ENCODE measurements at regions not wholly inside any gene's neighbourhood (a gene's known extent, or its start where the extent isn't known, plus 50 kb on each side); places are given as distances from the start of the nearest gene placed in this dataset.
"Not testable (repeated sequence)": the region's sequence is repeated elsewhere in the genome, so short reads cannot be mapped to it uniquely, and the experiment has no call there.

- Histone ChIP-seq H3K27ac (no peak overlapping the region), H3K9me3 (no peaks in the 10 kb centered on the region), H3K4me3 (no peak overlapping the region), H3K27me3 (no peaks in the 10 kb centered on the region), H3K4me1 (no peaks in the 10 kb centered on the region), H3K36me3 (no peaks in the 10 kb centered on the region)
- no peak for DNase-seq (ENCODE audit: low spot score in 2 of 2)
- WGBS = 78% methylated on average over 2 of the region's 2 CpGs
- TF ChIP-seq POLR2AphosphoS5 (IDR thresholded peaks at IDR 0.05) = no peak
- TF ChIP-seq CTCF (IDR thresholded peaks at IDR 0.05) = no peak
- no peak for TF ChIP-seq EP300 (IDR thresholded peaks at IDR 0.05)
- no peak for TF ChIP-seq POLR2A (IDR thresholded peaks at IDR 0.05)
Measured at GRCh38 chr3:153277029-153277428, 115.0 kb downstream of the RAP2B start.

GRCh38 chr3:153281236-153281997, 119.4 kb downstream of the RAP2B start:
- H3K27me3 ChIP-seq; DNase-seq (ENCODE audit: low spot score in 2 of 2); H3K4me3 ChIP-seq; H3K9me3 ChIP-seq; H3K36me3 ChIP-seq; H3K27ac ChIP-seq: not testable (repeated sequence)
- peaks cover 26% of the 10 kb centered on the region for H3K4me1 ChIP-seq
- WGBS = 94% methylated on average over 21 of the region's 29 CpGs

GRCh38 chr3:153282355-153282754, 120.3 kb downstream of the RAP2B start:
- Histone ChIP-seq H3K4me3 (no peak overlapping the region), H3K9me3 (no peaks in the 10 kb centered on the region), H3K27me3 (no peaks in the 10 kb centered on the region), H3K4me1 (peaks cover 26% of the 10 kb centered on the region), H3K27ac (no peak overlapping the region), H3K36me3 (no peaks in the 10 kb centered on the region)
- 93% methylated on average over 5 of the region's 5 CpGs for WGBS
- TF ChIP-seq POLR2AphosphoS5 (IDR thresholded peaks at IDR 0.05) = no peak
- no peak for TF ChIP-seq EP300 (IDR thresholded peaks at IDR 0.05)
- no peak for DNase-seq (ENCODE audit: low spot score in 2 of 2)

GRCh38 chr3:153284282-153284938, 122.4 kb downstream of the RAP2B start:
- H3K27ac ChIP-seq = peak overlapping the region; percentile 34
- 10% methylated on average over 4 of the region's 4 CpGs for WGBS

GRCh38 chr3:153285194-153285641, 123.2 kb downstream of the RAP2B start:
- WGBS = 54% methylated on average over 1 of the region's 1 CpG
- Histone ChIP-seq H3K36me3 (no peaks in the 10 kb centered on the region), H3K27me3 (no peaks in the 10 kb centered on the region), H3K4me1 (peaks cover 28% of the 10 kb centered on the region), H3K27ac (peak overlapping the region; percentile 34), H3K4me3 (no peak overlapping the region), H3K9me3 (no peaks in the 10 kb centered on the region)
- TF ChIP-seq CTCF (IDR thresholded peaks at IDR 0.05) (no peak), POLR2AphosphoS5 (IDR thresholded peaks at IDR 0.05) (no peak), EP300 (IDR thresholded peaks at IDR 0.05) (no peak), POLR2A (IDR thresholded peaks at IDR 0.05) (no peak)
- DNase-seq (ENCODE audit: low spot score in 2 of 2) = no peak

More at GRCh38 chr3:153284282-153284938, 122.4 kb downstream of the RAP2B start:
- no peak overlapping the region for H3K4me3 ChIP-seq
- H3K36me3 ChIP-seq = no peaks in the 10 kb centered on the region
- TF ChIP-seq POLR2AphosphoS5 (IDR thresholded peaks at IDR 0.05) (no peak), CTCF (IDR thresholded peaks at IDR 0.05) (no peak), EP300 (IDR thresholded peaks at IDR 0.05) (no peak), POLR2A (IDR thresholded peaks at IDR 0.05) (no peak)
- peaks cover 26% of the 10 kb centered on the region for H3K4me1 ChIP-seq
- no peaks in the 10 kb centered on the region for H3K9me3 ChIP-seq
- H3K27me3 ChIP-seq = no peaks in the 10 kb centered on the region
- peak in 1 of 2 donors; percentile 71 for DNase-seq (ENCODE audit: low spot score in 2 of 2)

GRCh38 chr3:153285982-153286381, 124.0 kb downstream of the RAP2B start:
- DNase-seq (ENCODE audit: low spot score in 2 of 2) = no peak
- Histone ChIP-seq H3K4me3 (no peak overlapping the region), H3K36me3 (no peaks in the 10 kb centered on the region), H3K4me1 (peaks cover 34% of the 10 kb centered on the region), H3K27ac (peak overlapping the region; percentile 34), H3K9me3 (no peaks in the 10 kb centered on the region), H3K27me3 (no peaks in the 10 kb centered on the region)
- TF ChIP-seq POLR2AphosphoS5 (IDR thresholded peaks at IDR 0.05) (no peak), EP300 (IDR thresholded peaks at IDR 0.05) (no peak), POLR2A (IDR thresholded peaks at IDR 0.05) (no peak), CTCF (IDR thresholded peaks at IDR 0.05) (no peak)
- WGBS = 67% methylated on average over 2 of the region's 2 CpGs

Data from suprapubic skin (tissue), 4 donors.